Left ventricle myocardium inferior (tissue), 1 donor: ENCODE measurements at regions not wholly inside any gene's neighbourhood (a gene's known extent, or its start where the extent isn't known, plus 50 kb on each side); places are given as distances from the start of the nearest gene placed in this dataset.

Source experiments
- DNase-seq: peaks from one replicate; pipeline ENCODE4 v3.0.0-alpha.2; 2020
- H3K27ac ChIP-seq: fragments of 200-600 bp; replicated peaks from 2 replicates; pipeline ENCODE4 v1.8.0; 2021
- H3K27me3 ChIP-seq: fragments of 200-600 bp; 2 replicates; pipeline ENCODE4 v1.8.0; 2021; ENCODE audit warnings: low read depth
- H3K36me3 ChIP-seq: fragments of 200-600 bp; 2 replicates; pipeline ENCODE4 v1.8.0; 2021
- H3K4me1 ChIP-seq: fragments of 200-600 bp; 2 replicates; pipeline ENCODE4 v1.8.0; 2021
- H3K4me3 ChIP-seq: fragments of 200-600 bp; 2 replicates; pipeline ENCODE4 v1.8.0; 2021; ENCODE audit warnings: mild to moderate bottlenecking, moderate library complexity
- H3K9me3 ChIP-seq: fragments of 200-600 bp; replicated peaks from 2 replicates; pipeline ENCODE4 v1.8.0; 2021
- CTCF ChIP-seq: fragments of 200-600 bp; IDR thresholded peaks from 2 replicates; pipeline ENCODE4 v1.8.0; 2021; ENCODE audit warnings: antibody characterized with exemption, mild to moderate bottlenecking, borderline replicate concordance
- intact Hi-C: fragments of 100-400 bp; cut with micrococcal nuclease; formaldehyde crosslinking; loops from one replicate; pipeline ENCODE4 v1.11.0; 2022
- donor health status: DM: no; HTN: yes; CAD: no; lungs with severe emphysema.

- Histone ChIP-seq H3K27me3 (no peaks in the 10 kb centered on the region), H3K36me3 (no peaks in the 10 kb centered on the region), H3K9me3 (peaks cover 22% of the 10 kb centered on the region), H3K27ac (no peak overlapping the region), H3K4me1 (no peaks in the 10 kb centered on the region), H3K4me3 (no peak overlapping the region)
- intact Hi-C loops = no loop called here
- DNase-seq = no peak
- no peak for TF ChIP-seq CTCF
Observed at GRCh38 chr9:776086-776485, 65.4 kb upstream of the DMRT1 start.

GRCh38 chr9:777978-778377 lies 63.5 kb upstream of the DMRT1 start:
- Histone ChIP-seq H3K4me3 (no peak overlapping the region), H3K27ac (no peak overlapping the region), H3K27me3 (no peaks in the 10 kb centered on the region), H3K4me1 (no peaks in the 10 kb centered on the region), H3K9me3 (peaks cover 22% of the 10 kb centered on the region), H3K36me3 (no peaks in the 10 kb centered on the region)
- DNase-seq = no peak
- intact Hi-C loops = no loop called here
- TF ChIP-seq CTCF = no peak

GRCh38 chr9:784202-784601 lies 57.3 kb upstream of the DMRT1 start:
- Histone ChIP-seq H3K27ac (no peak overlapping the region), H3K9me3 (no peaks in the 10 kb centered on the region)

GRCh38 chr9:784916-785315 lies 56.6 kb upstream of the DMRT1 start:
- no peaks in the 10 kb centered on the region for H3K36me3 ChIP-seq
- no peak for DNase-seq
- TF ChIP-seq CTCF = no peak
- H3K4me1 ChIP-seq = no peaks in the 10 kb centered on the region
- no peak overlapping the region for H3K4me3 ChIP-seq
- H3K9me3 ChIP-seq = no peaks in the 10 kb centered on the region
- no peaks in the 10 kb centered on the region for H3K27me3 ChIP-seq
- intact Hi-C loops = no loop called here
- no peak overlapping the region for H3K27ac ChIP-seq

More at GRCh38 chr9:784202-784601, 57.3 kb upstream of the DMRT1 start:
- Histone ChIP-seq H3K4me3 (no peak overlapping the region), H3K36me3 (no peaks in the 10 kb centered on the region), H3K27me3 (no peaks in the 10 kb centered on the region), H3K4me1 (no peaks in the 10 kb centered on the region)
- no peak for TF ChIP-seq CTCF
- DNase-seq = no peak
- intact Hi-C loops = no loop called here

GRCh38 chr9:785997-786396 lies 55.5 kb upstream of the DMRT1 start:
- Histone ChIP-seq H3K9me3 (no peaks in the 10 kb centered on the region), H3K4me3 (no peak overlapping the region), H3K27ac (no peak overlapping the region), H3K4me1 (no peaks in the 10 kb centered on the region), H3K27me3 (no peaks in the 10 kb centered on the region), H3K36me3 (no peaks in the 10 kb centered on the region)
- no peak for DNase-seq
- TF ChIP-seq CTCF = no peak
- intact Hi-C loops = no loop called here

GRCh38 chr9:786405-786804 lies 55.1 kb upstream of the DMRT1 start:
- no peak for DNase-seq
- TF ChIP-seq CTCF = no peak
- H3K36me3 ChIP-seq = no peaks in the 10 kb centered on the region
- no peaks in the 10 kb centered on the region for H3K4me1 ChIP-seq
- intact Hi-C loops = no loop called here
- no peak overlapping the region for H3K4me3 ChIP-seq
- no peaks in the 10 kb centered on the region for H3K9me3 ChIP-seq
- H3K27me3 ChIP-seq = no peaks in the 10 kb centered on the region
- no peak overlapping the region for H3K27ac ChIP-seq
